Activated CD4-positive, alpha-beta memory T cell treated with anti-CD3 and anti-CD28 coated beads for 36 hours (primary cell): ENCODE measurements at regions not wholly inside any gene's neighbourhood (a gene's known extent, or its start where the extent isn't known, plus 50 kb on each side); places are given as distances from the start of the nearest gene placed in this dataset.

Experiments
- CTCF ChIA-PET: fragments of 350-600 bp; sonication (Branson Sonifier 250); formaldehyde crosslinking; loops from one replicate; lab custom pipeline; 2021; ENCODE audit warnings: antibody characterized with exemption, inconsistent platforms; lab: Charles Lee
- POLR2A ChIA-PET: fragments of 350-600 bp; sonication (Branson Sonifier 250); formaldehyde crosslinking; loops from one replicate; lab custom pipeline; 2021; ENCODE audit warnings: antibody characterized with exemption; lab: Charles Lee
- DNase-seq: peaks from one replicate; pipeline ENCODE4 v3.0.0-alpha.2; 2020
- H3K27ac Mint-ChIP-seq: one replicate; pipeline ENCODE4 v1.8.0; 2021; ENCODE audit warnings: mixed read lengths
- H3K27me3 Mint-ChIP-seq: one replicate; pipeline ENCODE4 v1.8.0; 2021; ENCODE audit warnings: mixed read lengths
- H3K36me3 Mint-ChIP-seq: one replicate; pipeline ENCODE4 v1.8.0; 2021; ENCODE audit warnings: mixed read lengths
- H3K4me1 Mint-ChIP-seq: one replicate; pipeline ENCODE4 v1.8.0; 2021; ENCODE audit warnings: low read depth, mixed read lengths
- H3K4me3 Mint-ChIP-seq: one replicate; pipeline ENCODE4 v1.8.0; 2021; ENCODE audit warnings: mild to moderate bottlenecking, mixed read lengths
- H3K9me3 Mint-ChIP-seq: one replicate; pipeline ENCODE4 v1.8.0; 2021; ENCODE audit warnings: mixed read lengths
- intact Hi-C: fragments of 100-400 bp; cut with micrococcal nuclease; formaldehyde crosslinking; loops from one replicate; pipeline ENCODE4 v1.15.1; 2023

DNA sequence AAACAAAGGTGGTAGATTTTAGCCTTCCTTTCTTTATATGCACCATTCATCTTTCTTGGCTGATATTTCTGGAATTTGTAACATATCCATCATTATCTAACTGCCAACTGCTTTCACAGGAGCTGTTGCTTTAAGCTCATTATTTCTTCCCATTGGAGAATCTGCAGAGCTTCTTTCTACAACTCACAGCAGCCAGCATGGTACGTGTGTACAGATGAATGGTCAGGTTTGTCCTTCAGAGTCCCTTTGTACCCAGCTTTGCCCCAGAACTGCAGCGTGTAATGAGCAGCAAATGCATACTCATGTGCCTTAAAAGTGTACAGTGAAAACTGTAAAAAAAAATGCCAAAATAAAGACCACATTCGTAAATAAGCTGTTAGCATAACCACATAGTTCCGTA lies 260.9 kb downstream of the FIGN start:
- Mint-ChIP-seq H3K36me3 (no peaks in the 10 kb centered on the region), H3K4me1 (no peaks in the 10 kb centered on the region), H3K27ac (no peak overlapping the region), H3K9me3 (peaks cover 13% of the 10 kb centered on the region), H3K4me3 (no peak overlapping the region), H3K27me3 (no peaks in the 10 kb centered on the region)
- DNase-seq = no peak
- intact Hi-C loops = no loop called here
- CTCF ChIA-PET = interaction anchor here (0.7 kb wide), 1 partner anchor 9 kb away, joined by 3 read pairs; no protein-coding TSS in a partner anchor
- POLR2A ChIA-PET = no interaction called here

DNA sequence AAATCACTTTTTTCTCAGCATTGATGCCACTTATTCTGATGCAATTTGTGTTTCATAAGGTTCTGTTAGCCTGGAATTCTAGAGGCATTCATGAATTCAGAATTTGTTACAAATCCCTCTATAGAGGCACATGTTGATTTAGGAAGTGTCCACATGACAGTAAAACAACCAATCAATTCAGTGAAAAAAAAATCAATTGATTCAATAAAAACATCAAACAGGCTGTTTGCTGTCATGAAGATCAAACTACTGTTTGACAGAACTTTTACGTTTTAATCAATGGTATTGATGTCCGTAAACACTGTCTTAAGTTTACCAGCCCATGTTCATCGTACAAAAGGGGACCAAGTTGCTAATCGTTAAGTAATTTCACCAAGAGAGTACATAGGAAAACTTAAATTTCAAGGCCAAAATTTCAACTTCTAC lies 261.5 kb downstream of the FIGN start:
- no peaks in the 10 kb centered on the region for H3K27me3 Mint-ChIP-seq
- no peaks in the 10 kb centered on the region for H3K36me3 Mint-ChIP-seq
- peaks cover 13% of the 10 kb centered on the region for H3K9me3 Mint-ChIP-seq
- ChIA-PET CTCF (no interaction called here), POLR2A (no interaction called here)
- H3K27ac Mint-ChIP-seq = no peak overlapping the region
- DNase-seq = no peak
- intact Hi-C loops = no loop called here
- H3K4me1 Mint-ChIP-seq = no peaks in the 10 kb centered on the region
- no peak overlapping the region for H3K4me3 Mint-ChIP-seq

DNA sequence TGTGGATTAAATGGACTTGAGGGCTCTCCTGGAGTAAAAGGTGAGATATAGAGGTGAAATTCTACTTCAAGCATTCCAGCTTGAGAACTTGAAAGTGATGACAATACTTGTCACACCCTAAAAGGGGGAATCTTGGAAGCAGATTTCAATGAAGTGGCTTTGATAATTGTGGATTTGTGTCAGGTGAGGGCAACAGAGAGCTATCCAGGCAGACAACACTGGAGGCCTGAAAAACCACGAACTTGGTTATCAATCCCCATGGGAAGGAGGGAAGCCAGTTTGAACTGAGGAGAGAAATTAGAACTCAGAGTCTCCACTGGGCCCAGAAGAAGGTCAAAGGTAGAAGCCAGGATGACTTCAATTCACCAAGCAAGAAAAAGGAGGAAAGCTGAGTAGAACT lies 263.9 kb downstream of the FIGN start:
- H3K36me3 Mint-ChIP-seq = no peaks in the 10 kb centered on the region
- no peak for DNase-seq
- ChIA-PET CTCF (no interaction called here), POLR2A (no interaction called here)
- H3K4me1 Mint-ChIP-seq = no peaks in the 10 kb centered on the region
- peaks cover 5% of the 10 kb centered on the region for H3K9me3 Mint-ChIP-seq
- no peak overlapping the region for H3K27ac Mint-ChIP-seq
- intact Hi-C loops = no loop called here
- no peak overlapping the region for H3K4me3 Mint-ChIP-seq
- no peaks in the 10 kb centered on the region for H3K27me3 Mint-ChIP-seq

DNA sequence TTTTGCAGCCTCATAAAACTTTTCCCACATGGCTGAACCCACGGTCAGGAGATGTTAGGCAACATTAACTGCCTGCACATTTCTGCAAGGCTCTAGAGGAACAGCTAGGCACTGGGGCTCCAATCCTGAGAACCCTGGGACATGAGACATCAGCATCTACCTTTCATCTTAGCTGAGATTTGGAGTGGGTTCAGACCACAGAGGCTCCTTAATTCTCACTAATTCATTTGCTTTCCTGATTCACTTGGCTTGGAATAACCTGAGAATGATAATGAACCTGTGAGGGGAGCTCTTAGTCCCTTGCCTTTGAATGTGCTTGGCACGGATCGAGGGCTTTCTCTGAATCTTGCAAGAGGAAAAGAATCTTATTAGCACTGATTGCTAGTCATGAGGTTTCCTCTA lies 266.2 kb downstream of the FIGN start:
- H3K9me3 Mint-ChIP-seq = peaks cover 5% of the 10 kb centered on the region
- no peak overlapping the region for H3K27ac Mint-ChIP-seq
- ChIA-PET CTCF (no interaction called here), POLR2A (no interaction called here)
- DNase-seq = no peak
- no peaks in the 10 kb centered on the region for H3K4me1 Mint-ChIP-seq
- H3K4me3 Mint-ChIP-seq = no peak overlapping the region
- no peaks in the 10 kb centered on the region for H3K27me3 Mint-ChIP-seq
- intact Hi-C loops = no loop called here
- no peaks in the 10 kb centered on the region for H3K36me3 Mint-ChIP-seq

DNA sequence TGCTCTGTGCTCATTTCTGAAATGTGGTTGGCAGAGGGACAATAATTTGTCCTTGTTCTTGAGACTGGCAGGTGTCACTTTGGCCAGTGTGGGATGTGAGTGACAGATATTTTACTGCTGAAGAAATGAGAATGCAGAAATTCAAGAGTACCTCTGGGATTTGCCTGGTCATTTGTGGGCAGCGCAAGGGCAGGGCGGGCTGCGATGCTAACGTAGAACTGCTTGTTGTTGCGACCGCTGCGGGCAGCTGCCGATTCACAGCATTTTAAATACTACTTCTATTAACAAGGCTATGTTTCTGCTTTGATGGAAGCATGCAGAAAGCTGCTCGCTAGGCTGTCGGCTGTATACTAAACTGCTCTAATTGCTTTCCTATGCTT lies 268.6 kb downstream of the FIGN start:
- intact Hi-C loops = no loop called here
- H3K9me3 Mint-ChIP-seq = no peaks in the 10 kb centered on the region
- ChIA-PET POLR2A (no interaction called here), CTCF (no interaction called here)
- H3K27ac Mint-ChIP-seq = no peak overlapping the region
- no peaks in the 10 kb centered on the region for H3K27me3 Mint-ChIP-seq
- no peak for DNase-seq
- H3K4me3 Mint-ChIP-seq = no peak overlapping the region
- no peaks in the 10 kb centered on the region for H3K36me3 Mint-ChIP-seq
- H3K4me1 Mint-ChIP-seq = no peaks in the 10 kb centered on the region

DNA sequence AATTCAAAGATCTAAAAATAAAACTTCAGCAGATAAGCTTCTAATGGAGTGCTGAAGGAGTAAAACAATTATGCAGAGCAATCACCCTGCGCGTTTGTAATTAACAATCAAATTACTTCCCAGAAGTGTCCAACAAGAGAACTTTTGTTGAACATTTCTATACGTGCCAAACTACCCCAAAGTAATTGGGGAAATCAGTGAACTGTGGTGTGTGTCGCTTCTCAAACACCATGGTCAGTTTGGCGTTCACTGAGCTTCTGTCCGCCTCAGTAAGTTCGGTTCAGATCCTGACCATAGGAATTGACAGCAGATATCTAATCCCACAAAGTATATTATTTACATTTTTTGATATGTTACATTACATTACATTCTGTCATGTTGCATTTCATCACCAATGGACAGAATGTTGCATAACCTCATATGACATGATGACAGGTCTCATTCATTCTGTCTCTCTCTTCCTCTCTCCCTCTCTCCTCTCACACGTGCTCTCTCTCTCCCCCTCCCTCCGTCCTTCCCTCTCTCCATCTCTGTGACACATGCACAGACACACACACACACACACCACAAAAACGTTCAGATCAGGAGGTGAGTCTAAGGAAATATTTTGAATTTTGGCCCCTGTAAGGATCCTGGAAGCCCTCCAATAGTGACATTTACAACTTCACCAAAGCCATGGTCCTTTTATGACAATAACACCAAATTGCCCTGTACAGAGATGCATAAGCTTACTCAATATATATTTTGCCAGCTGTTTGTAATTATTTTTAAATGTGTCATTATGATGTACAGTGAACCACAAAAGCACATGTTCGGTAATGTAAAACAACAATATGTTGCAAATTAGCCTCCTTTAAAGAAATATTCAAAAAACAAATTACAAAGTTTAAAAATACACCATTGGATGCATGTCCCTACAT lies 269.2 kb downstream of the FIGN start:
- CTCF ChIA-PET = interaction anchor here (0.7 kb wide), 1 partner anchor 9 kb away, joined by 3 read pairs; no protein-coding TSS in a partner anchor
- no peaks in the 10 kb centered on the region for H3K27me3 Mint-ChIP-seq
- H3K36me3 Mint-ChIP-seq = no peaks in the 10 kb centered on the region
- no peaks in the 10 kb centered on the region for H3K4me1 Mint-ChIP-seq
- POLR2A ChIA-PET = no interaction called here
- H3K4me3 Mint-ChIP-seq = no peak overlapping the region
- DNase-seq = no peak
- intact Hi-C loops = no loop called here
- no peaks in the 10 kb centered on the region for H3K9me3 Mint-ChIP-seq
- H3K27ac Mint-ChIP-seq = no peak overlapping the region

DNA sequence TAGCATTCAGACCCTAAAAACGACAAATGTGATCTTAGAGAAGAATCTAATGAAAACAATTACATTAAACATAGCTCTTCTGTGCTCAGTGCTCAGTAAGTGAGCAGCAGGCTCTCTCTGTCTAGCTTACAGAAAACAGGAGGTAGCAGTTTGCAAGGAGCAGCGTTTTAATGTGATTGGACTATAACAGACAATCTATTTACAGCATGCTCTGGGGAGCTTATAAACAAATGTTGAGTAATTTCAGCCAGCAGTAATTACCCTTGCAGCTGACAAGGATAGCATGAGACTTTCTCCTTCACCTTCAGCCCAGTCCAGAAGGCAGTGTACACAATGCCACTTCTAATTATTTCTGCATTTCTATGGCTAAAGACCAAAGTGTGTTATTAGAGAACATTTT lies 270.4 kb downstream of the FIGN start:
- H3K36me3 Mint-ChIP-seq = no peaks in the 10 kb centered on the region
- H3K27me3 Mint-ChIP-seq = no peaks in the 10 kb centered on the region
- no peak for DNase-seq
- CTCF ChIA-PET = interaction anchor here (0.7 kb wide), 1 partner anchor 10 kb away, joined by 3 read pairs; no protein-coding TSS in a partner anchor
- no peak overlapping the region for H3K27ac Mint-ChIP-seq
- H3K9me3 Mint-ChIP-seq = no peaks in the 10 kb centered on the region
- H3K4me3 Mint-ChIP-seq = no peak overlapping the region
- H3K4me1 Mint-ChIP-seq = no peaks in the 10 kb centered on the region
- POLR2A ChIA-PET = no interaction called here
- intact Hi-C loops = no loop called here

DNA sequence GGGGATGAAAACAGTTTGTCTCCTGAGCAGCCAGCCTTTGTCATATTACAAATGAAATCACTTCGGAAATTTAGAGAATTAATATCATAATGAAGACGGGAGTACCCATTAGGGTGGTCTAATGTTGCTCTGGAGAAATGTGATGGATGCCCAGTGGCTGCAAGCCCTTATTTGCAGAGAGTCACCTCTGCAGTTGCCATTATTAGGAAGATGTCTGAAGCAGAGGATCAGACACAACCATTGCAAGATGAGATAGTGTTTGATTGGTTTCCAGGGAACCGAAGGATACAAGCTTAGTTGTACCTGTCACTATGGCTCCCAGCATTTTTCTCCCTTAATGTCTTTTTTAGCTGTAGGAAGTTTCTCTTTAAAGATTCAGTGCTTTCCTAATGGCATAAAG lies 272.4 kb downstream of the FIGN start:
- Mint-ChIP-seq H3K4me1 (no peaks in the 10 kb centered on the region), H3K36me3 (no peaks in the 10 kb centered on the region), H3K27ac (no peak overlapping the region), H3K9me3 (no peaks in the 10 kb centered on the region), H3K27me3 (no peaks in the 10 kb centered on the region), H3K4me3 (no peak overlapping the region)
- CTCF ChIA-PET = no interaction called here
- no peak for DNase-seq
- intact Hi-C loops = no loop called here
- POLR2A ChIA-PET = no interaction called here

DNA sequence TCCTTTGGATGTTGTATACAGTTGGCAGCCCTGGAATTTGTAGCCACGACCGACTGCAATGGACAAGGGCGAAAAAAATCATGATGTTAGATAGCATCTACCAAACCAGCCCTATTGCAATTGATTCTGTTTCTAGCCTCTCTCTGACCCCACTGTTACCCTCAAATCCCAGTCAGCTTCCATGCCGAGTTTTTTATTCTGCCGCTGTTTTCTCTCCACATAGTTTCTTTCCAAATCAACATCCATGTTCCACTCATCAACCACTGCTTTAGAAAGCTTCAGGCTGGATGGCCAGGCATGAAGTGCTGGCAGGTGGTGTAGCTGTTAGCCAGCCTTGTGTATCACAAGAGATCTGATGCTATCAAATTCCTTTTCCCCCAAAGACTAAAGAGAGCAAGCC lies 272.8 kb downstream of the FIGN start:
- DNase-seq = no peak
- no peaks in the 10 kb centered on the region for H3K9me3 Mint-ChIP-seq
- ChIA-PET POLR2A (no interaction called here), CTCF (no interaction called here)
- H3K4me1 Mint-ChIP-seq = no peaks in the 10 kb centered on the region
- intact Hi-C loops = no loop called here
- H3K4me3 Mint-ChIP-seq = no peak overlapping the region
- H3K27ac Mint-ChIP-seq = no peak overlapping the region
- H3K36me3 Mint-ChIP-seq = no peaks in the 10 kb centered on the region
- no peaks in the 10 kb centered on the region for H3K27me3 Mint-ChIP-seq

DNA sequence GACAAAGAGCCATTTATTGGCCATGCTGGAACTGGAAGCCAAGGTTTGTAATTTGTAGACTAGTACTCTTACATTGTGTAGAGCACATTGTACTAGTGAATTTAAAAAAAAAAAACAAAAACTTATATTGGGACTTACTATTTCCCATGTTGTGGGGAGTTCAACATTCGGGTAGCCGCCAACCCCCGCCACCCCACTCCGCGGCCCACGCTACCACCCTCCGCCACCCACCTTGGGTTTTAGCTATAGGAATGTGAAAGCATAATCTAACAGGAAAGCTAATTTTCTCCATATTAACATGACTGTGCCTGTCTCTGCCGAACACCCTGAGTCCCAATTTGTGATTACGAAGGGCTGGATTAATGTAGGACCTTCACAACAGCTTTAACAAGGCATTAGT lies 275.8 kb downstream of the FIGN start:
- intact Hi-C loops = no loop called here
- no peaks in the 10 kb centered on the region for H3K4me1 Mint-ChIP-seq
- no peaks in the 10 kb centered on the region for H3K9me3 Mint-ChIP-seq
- no peak overlapping the region for H3K27ac Mint-ChIP-seq
- no peak overlapping the region for H3K4me3 Mint-ChIP-seq
- ChIA-PET CTCF (no interaction called here), POLR2A (no interaction called here)
- no peaks in the 10 kb centered on the region for H3K27me3 Mint-ChIP-seq
- H3K36me3 Mint-ChIP-seq = no peaks in the 10 kb centered on the region
- DNase-seq = no peak

DNA sequence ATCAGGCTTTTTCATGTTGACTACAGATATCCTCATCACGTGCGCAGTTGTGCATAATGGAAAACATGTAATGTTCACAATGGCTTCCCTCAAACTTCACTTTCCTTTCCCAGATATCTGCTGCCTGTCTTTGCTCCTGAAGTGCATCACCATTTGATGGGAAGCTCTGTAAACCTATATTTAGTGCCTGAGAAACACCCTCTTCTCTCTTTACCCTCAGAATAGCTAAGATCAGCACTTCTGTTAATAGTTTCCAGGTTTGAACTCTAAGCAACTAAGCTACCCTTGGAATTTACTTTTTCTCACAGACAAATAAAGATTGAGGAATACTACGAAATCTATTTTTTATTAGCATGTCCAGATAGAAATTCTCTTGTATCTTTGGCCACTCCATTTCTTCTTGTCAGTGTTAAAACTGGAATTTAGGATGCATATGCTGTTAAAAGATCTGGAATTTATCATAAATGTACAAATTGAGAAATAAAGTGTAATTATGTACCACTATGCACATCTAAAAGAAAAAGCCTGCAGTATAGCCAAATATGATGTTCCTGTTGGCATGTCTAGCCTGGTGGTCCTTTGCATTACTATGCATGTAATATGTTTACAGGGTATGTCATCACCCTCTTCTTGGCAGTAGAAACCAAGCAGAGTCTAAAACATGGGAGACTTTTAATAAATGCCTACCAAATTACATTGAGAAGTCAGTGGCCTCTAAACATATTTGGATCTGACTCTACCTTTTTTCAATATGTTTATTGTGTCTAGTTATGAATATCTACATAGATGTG lies 278.7 kb downstream of the FIGN start:
- no peaks in the 10 kb centered on the region for H3K4me1 Mint-ChIP-seq
- H3K4me3 Mint-ChIP-seq = no peak overlapping the region
- ChIA-PET POLR2A (no interaction called here), CTCF (no interaction called here)
- H3K9me3 Mint-ChIP-seq = no peaks in the 10 kb centered on the region
- no peak for DNase-seq
- no peaks in the 10 kb centered on the region for H3K36me3 Mint-ChIP-seq
- no peak overlapping the region for H3K27ac Mint-ChIP-seq
- intact Hi-C loops = no loop called here
- H3K27me3 Mint-ChIP-seq = no peaks in the 10 kb centered on the region

DNA sequence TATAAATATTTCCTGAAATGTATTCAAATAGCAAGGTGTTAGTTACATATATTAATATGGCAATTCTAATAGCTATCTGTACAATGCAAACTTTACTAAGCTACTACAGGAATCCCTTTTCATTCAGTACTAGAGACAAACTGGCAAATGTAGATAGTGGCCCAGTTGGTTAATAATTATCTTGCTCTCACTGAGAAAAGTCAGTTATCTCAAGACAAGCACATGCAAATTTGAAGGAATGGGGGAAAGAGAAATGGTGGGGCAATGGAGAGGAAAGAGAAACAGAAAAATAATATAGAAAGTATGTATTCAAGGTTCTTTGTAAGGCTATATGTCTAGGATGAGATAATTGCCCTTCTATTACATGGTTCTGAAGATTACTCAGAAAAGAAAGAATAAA lies 280.0 kb downstream of the FIGN start:
- CTCF ChIA-PET = interaction anchor here (0.7 kb wide), 1 partner anchor 280 kb away, joined by 4 read pairs; no protein-coding TSS in a partner anchor
- intact Hi-C loops = no loop called here
- no peaks in the 10 kb centered on the region for H3K36me3 Mint-ChIP-seq

More for the DNA sequence above, 280.0 kb downstream of the FIGN start:
- POLR2A ChIA-PET = no interaction called here
- Mint-ChIP-seq H3K27ac (no peak overlapping the region), H3K4me1 (no peaks in the 10 kb centered on the region), H3K27me3 (no peaks in the 10 kb centered on the region), H3K4me3 (no peak overlapping the region), H3K9me3 (no peaks in the 10 kb centered on the region)
- no peak for DNase-seq
